ENCODE measurements at regions not wholly inside any gene's neighbourhood (a gene's known extent, or its start where the extent isn't known, plus 50 kb on each side); places are given as distances from the start of the nearest gene placed in this dataset.
A peak's percentile ranks its signal among the peaks of the same experiment; 100 is the strongest.
"Not testable (repeated sequence)": the region's sequence is repeated elsewhere in the genome, so short reads cannot be mapped to it uniquely, and the experiment has no call there.

DNA sequence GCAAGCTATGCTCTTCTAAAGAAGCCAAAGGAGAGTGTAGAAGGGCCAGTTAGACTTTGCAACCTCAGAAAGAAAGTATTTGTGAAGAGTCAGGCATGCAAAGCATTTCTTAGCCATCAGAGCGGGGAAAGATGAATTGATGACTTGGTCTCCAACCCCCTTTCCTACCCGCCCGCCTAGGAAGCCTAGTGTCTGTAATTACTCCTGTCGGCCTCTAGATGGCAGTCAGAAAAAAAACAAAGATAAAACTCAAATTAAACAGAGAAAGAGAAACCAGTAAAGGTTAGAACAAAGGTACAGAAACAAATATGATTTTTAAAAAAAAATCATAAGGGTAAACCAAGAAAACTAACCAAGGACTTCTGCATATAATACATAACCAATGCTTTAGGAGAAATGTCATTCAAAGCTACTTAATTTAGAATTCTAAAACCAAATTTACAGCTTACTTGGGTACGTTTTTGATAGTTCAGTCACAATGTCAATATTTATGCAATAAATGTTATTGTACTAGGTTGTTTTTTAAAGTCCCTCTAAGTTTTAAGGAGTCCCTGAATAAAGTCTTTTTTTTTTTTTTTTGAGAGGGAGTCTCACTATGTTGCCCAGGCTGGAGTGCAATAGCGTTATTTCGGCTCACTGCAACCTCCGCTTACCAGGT, 97.6 kb downstream of the LYZL1 start:
- Mint-ChIP-seq H3K27ac (ENCODE audit: unreplicated experiment) (no peak overlapping the region), H3K9me3 (ENCODE audit: unreplicated experiment) (no peaks in the 10 kb centered on the region), H3K27me3 (ENCODE audit: unreplicated experiment) (peaks cover 2% of the 10 kb centered on the region), H3K36me3 (ENCODE audit: unreplicated experiment) (no peaks in the 10 kb centered on the region), H3K4me3 (ENCODE audit: unreplicated experiment) (no peak overlapping the region), H3K4me1 (ENCODE audit: low read depth, unreplicated experiment) (peaks cover 7% of the 10 kb centered on the region)
- no peak for DNase-seq
- TF ChIP-seq, protein P1, sequence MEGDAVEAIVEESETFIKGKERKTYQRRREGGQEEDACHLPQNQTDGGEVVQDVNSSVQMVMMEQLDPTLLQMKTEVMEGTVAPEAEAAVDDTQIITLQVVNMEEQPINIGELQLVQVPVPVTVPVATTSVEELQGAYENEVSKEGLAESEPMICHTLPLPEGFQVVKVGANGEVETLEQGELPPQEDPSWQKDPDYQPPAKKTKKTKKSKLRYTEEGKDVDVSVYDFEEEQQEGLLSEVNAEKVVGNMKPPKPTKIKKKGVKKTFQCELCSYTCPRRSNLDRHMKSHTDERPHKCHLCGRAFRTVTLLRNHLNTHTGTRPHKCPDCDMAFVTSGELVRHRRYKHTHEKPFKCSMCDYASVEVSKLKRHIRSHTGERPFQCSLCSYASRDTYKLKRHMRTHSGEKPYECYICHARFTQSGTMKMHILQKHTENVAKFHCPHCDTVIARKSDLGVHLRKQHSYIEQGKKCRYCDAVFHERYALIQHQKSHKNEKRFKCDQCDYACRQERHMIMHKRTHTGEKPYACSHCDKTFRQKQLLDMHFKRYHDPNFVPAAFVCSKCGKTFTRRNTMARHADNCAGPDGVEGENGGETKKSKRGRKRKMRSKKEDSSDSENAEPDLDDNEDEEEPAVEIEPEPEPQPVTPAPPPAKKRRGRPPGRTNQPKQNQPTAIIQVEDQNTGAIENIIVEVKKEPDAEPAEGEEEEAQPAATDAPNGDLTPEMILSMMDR (IDR thresholded peaks at IDR 0.05; ENCODE audit: partially characterized antibody, unreplicated experiment): peak; percentile 78

GRCh38 chr10:29387269-29387668, 98.4 kb downstream of the LYZL1 start:
- H3K4me3 Mint-ChIP-seq (ENCODE audit: unreplicated experiment): no peak overlapping the region
- H3K27ac Mint-ChIP-seq (ENCODE audit: unreplicated experiment): no peak overlapping the region
- no peaks in the 10 kb centered on the region for H3K9me3 Mint-ChIP-seq (ENCODE audit: unreplicated experiment)
- H3K36me3 Mint-ChIP-seq (ENCODE audit: unreplicated experiment): no peaks in the 10 kb centered on the region
- DNase-seq: no peak
- TF ChIP-seq, protein P1 (IDR thresholded peaks at IDR 0.05; ENCODE audit: partially characterized antibody, unreplicated experiment): no peak
- H3K4me1 Mint-ChIP-seq (ENCODE audit: low read depth, unreplicated experiment): peaks cover 7% of the 10 kb centered on the region
- peaks cover 2% of the 10 kb centered on the region for H3K27me3 Mint-ChIP-seq (ENCODE audit: unreplicated experiment)

DNA sequence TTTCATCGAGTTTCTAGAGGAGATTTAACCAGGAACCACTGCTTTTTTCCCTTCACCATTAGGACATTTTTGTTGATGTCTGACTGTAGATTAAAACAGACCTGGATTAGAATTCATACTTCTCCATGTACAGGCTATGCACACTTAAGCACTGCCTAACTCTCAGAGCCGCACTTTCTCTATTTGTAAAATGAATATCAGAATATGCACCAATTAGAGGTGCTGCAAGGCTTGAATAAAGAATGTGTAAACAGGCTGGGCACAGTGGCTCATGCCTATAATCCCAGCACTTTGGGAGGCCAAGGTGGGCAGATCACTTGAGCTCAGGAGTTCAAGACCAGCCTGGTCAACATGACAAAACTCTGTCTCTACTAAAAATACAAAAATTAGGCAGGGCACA, 99.2 kb downstream of the LYZL1 start:
- not testable (repeated sequence) for H3K4me3 Mint-ChIP-seq (ENCODE audit: unreplicated experiment); H3K27ac Mint-ChIP-seq (ENCODE audit: unreplicated experiment); H3K36me3 Mint-ChIP-seq (ENCODE audit: unreplicated experiment); H3K4me1 Mint-ChIP-seq (ENCODE audit: low read depth, unreplicated experiment); DNase-seq; H3K9me3 Mint-ChIP-seq (ENCODE audit: unreplicated experiment); H3K27me3 Mint-ChIP-seq (ENCODE audit: unreplicated experiment)

DNA sequence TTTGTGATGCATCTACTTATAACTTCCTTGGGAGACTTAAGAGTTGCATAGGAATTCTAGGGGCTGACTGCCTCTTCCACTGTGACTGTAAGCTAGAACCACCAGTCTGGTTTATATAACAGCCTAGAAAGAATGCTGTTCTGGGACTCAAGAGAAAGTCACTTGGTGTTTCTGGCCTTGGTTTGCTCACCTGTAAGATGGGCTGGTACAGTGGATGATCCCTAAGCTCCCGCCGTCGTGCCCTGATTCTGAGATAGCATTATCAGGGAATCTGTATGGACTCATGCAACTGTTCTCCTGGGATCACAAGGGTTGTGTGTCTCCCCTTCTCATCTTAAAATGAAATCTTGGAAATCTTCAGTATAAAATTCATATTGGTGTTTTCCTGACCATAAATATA, 100.6 kb downstream of the LYZL1 start:
- no peak for DNase-seq
- Mint-ChIP-seq H3K9me3 (ENCODE audit: unreplicated experiment) (no peaks in the 10 kb centered on the region), H3K4me1 (ENCODE audit: low read depth, unreplicated experiment) (peaks cover 11% of the 10 kb centered on the region), H3K27ac (ENCODE audit: unreplicated experiment) (no peak overlapping the region), H3K27me3 (ENCODE audit: unreplicated experiment) (peaks cover 2% of the 10 kb centered on the region), H3K4me3 (ENCODE audit: unreplicated experiment) (no peak overlapping the region), H3K36me3 (ENCODE audit: unreplicated experiment) (no peaks in the 10 kb centered on the region)
- TF ChIP-seq, protein P1 (IDR thresholded peaks at IDR 0.05; ENCODE audit: partially characterized antibody, unreplicated experiment): no peak

DNA sequence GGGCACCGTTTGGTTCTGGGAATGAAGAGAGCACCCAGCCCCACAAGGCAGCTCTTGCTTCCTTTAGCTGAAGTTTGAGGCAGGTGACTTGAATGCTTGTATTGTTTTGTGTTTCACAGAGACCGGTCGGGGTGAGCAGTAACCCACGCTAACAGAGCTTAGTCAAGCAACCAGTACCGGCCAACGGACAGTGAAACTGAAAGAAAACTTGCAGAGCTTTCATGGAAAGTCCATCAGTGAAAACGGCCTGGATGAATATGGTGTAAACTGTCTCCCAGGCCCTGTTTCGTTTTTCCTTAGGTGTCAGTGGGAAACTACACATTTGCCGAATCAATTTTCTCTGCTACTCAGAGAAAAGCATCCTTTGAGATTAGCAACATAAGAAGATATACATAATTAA, 101.1 kb downstream of the LYZL1 start:
- no peak overlapping the region for H3K27ac Mint-ChIP-seq (ENCODE audit: unreplicated experiment)
- H3K4me1 Mint-ChIP-seq (ENCODE audit: low read depth, unreplicated experiment): peaks cover 11% of the 10 kb centered on the region
- H3K36me3 Mint-ChIP-seq (ENCODE audit: unreplicated experiment): no peaks in the 10 kb centered on the region
- H3K27me3 Mint-ChIP-seq (ENCODE audit: unreplicated experiment): peaks cover 2% of the 10 kb centered on the region
- H3K9me3 Mint-ChIP-seq (ENCODE audit: unreplicated experiment): no peaks in the 10 kb centered on the region
- TF ChIP-seq, protein P1 (IDR thresholded peaks at IDR 0.05; ENCODE audit: partially characterized antibody, unreplicated experiment): no peak
- H3K4me3 Mint-ChIP-seq (ENCODE audit: unreplicated experiment): no peak overlapping the region
- no peak for DNase-seq
